ACC112 (cell line): ENCODE measurements at regions not wholly inside any gene's neighbourhood (a gene's known extent, or its start where the extent isn't known, plus 50 kb on each side); places are given as distances from the start of the nearest gene placed in this dataset.
"Not testable (repeated sequence)": the region's sequence is repeated elsewhere in the genome, so short reads cannot be mapped to it uniquely, and the experiment has no call there.

Experiments
- H2AFZ ChIP-seq: fragments of 200-600 bp; sonication (generic); one replicate; pipeline ENCODE4 v1.6.0; 2017; ENCODE audit warnings: antibody characterized with exemption, low read length; ENCODE audit not compliant: unreplicated experiment
- H3K27ac ChIP-seq: fragments of 200-600 bp; sonication (generic); 2 replicates; pipeline ENCODE4 v1.5.1; 2014; ENCODE audit warnings: low read depth, mild to moderate bottlenecking, antibody characterized with exemption, low read length, moderate library complexity
- H3K27me3 ChIP-seq: fragments of 200-600 bp; sonication (generic); 2 replicates; pipeline ENCODE4 v1.6.1; 2014; ENCODE audit warnings: mild to moderate bottlenecking, antibody characterized with exemption, low read length, moderate library complexity, mixed read lengths; ENCODE audit not compliant: insufficient read depth
- H3K36me3 ChIP-seq: fragments of 200-600 bp; sonication (generic); 2 replicates; pipeline ENCODE4 v1.6.1; 2016; ENCODE audit warnings: mild to moderate bottlenecking, antibody characterized with exemption, low read length, moderate library complexity, mixed read lengths; ENCODE audit not compliant: insufficient read depth
- H3K4me1 ChIP-seq: fragments of 200-600 bp; sonication (generic); one replicate; pipeline ENCODE4 v1.6.1; 2016; ENCODE audit warnings: low read length, mixed read lengths; ENCODE audit not compliant: insufficient read depth, unreplicated experiment, control insufficient read depth
- H3K4me3 ChIP-seq: fragments of 200-600 bp; sonication (generic); 2 replicates; pipeline ENCODE4 v1.5.1; 2014; ENCODE audit warnings: mild to moderate bottlenecking, low read depth, low read length
- H3K79me2 ChIP-seq: fragments of 200-600 bp; sonication (generic); one replicate; pipeline ENCODE4 v1.6.0; 2016; ENCODE audit warnings: low read length; ENCODE audit not compliant: control insufficient read depth, unreplicated experiment, insufficient read depth

DNA sequence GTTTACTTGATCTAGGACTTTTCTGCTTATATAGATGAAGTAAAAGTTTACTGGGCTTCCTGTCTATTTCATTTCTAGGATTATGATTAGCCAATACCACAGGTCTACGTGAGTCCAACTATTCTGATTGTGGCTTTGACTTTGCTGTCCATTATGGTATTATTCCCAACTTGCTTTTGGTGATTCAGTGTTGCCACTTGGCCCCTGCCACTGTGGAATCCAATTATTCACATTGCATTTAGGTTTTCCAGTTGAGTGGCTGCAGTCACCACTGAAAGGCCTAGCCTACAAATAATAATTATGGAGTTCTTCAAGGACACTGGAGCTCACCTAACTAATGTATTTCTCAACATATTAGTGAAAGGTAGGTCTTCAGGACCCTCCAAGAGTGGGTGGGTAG is 574.3 kb upstream of the USP24 start:
- Histone ChIP-seq H3K27ac (no peak overlapping the region), H3K79me2 (no peaks in the 10 kb centered on the region), H3K36me3 (no peaks in the 10 kb centered on the region), H3K4me1 (no peaks in the 10 kb centered on the region), H3K4me3 (no peak overlapping the region), H2AFZ (no peak overlapping the region), H3K27me3 (no peaks in the 10 kb centered on the region)

DNA sequence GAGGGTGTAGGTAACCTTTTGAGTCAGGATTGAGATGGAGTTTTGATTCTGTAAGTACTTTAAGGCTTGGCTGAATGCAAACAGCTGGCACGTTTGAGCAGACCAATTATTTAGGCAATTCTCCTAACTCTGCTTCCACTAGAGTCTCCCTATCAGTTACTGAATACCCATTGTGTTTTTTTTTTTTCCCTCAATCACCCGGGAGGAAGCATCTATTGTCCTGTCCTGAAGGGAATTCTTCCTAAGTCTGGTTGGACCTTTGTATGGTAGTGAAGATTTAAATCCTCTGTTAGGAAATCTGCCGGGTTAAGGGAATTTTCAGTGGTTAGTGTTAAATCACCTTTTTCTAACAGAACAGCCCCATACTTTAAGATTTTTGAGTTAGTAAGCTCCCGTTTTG is 571.2 kb upstream of the USP24 start:
- no peaks in the 10 kb centered on the region for H3K36me3 ChIP-seq
- peaks cover 12% of the 10 kb centered on the region for H3K4me1 ChIP-seq
- H3K27me3 ChIP-seq: no peaks in the 10 kb centered on the region
- no peak overlapping the region for H2AFZ ChIP-seq
- no peak overlapping the region for H3K27ac ChIP-seq
- H3K79me2 ChIP-seq: no peaks in the 10 kb centered on the region
- H3K4me3 ChIP-seq: no peak overlapping the region

DNA sequence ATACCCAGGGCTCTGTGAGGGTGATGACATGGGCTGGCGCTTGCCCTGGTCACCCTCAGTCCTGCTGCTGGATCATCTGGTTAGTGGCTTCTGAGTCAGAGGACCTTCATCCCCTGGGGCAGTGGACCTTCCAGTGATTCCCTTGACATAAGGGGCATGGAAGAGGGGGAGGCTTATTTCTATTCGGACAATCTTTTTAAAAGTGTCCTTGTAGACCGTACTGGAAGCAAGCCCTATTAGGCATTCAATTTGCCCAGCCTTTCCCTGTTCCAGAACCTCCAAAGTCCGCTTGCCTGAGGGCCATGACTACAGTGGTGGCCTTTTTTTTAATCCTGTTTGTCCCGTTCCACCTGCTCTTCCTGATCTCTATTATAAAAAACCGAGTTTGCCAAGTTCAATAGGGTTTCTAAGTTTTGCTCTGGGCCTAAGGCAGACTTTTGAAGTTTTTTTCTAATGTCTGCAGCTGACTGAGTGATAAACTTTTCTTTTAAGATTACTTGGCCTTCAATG is 569.8 kb upstream of the USP24 start:
- H3K4me1 ChIP-seq: peaks cover 14% of the 10 kb centered on the region
- H3K79me2 ChIP-seq, H2AFZ ChIP-seq, H3K36me3 ChIP-seq, H3K4me3 ChIP-seq, H3K27me3 ChIP-seq, H3K27ac ChIP-seq: not testable (repeated sequence)

DNA sequence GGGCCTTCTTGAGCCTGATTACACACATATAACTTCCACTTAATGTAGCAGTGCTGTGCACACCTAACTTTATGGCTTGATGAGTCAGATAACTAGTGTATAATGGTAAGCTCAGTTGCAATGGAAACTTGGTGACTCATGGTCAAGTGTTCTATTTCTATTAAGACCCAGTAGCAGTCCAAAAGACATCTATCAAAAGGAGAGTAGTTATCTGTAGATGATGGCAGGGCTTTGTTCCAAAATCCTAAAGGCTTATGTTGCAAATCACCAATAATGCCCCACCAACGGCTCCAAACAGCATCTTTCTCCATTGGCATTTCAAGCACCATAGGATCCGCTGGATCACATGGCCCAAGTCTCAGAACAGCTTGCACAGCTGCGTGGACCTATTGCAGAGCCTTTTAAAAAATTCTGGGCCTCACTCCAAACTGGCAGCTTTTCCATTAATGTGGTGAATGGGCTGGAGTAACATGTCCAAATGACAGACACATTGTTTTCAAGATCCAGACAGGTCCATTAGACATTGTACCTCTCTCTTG is 566.8 kb upstream of the USP24 start:
- Histone ChIP-seq H2AFZ (no peak overlapping the region), H3K4me3 (no peak overlapping the region), H3K4me1 (peaks cover 14% of the 10 kb centered on the region), H3K27me3 (no peaks in the 10 kb centered on the region), H3K79me2 (no peaks in the 10 kb centered on the region), H3K27ac (peak overlapping the region; percentile 44), H3K36me3 (no peaks in the 10 kb centered on the region)

DNA sequence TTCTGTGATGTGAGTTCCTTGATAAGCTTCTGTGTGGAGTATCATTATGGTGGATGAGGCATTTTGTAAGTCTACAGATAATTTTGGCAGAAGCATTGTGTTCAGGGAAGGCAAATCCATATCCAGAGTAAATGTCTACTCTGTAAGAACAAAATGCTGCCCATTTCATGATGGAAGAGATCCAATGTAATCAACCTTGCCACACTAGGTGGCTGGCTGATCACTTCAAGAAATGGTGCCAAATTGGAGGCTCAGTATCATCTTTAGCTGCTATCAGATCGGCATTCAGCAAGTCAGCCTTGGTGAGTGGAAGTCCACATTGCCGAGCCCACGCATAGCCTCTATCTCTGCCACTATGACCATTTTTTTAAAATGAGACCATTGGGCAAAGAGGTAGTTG is 565.8 kb upstream of the USP24 start:
- H3K4me1 ChIP-seq: peaks cover 14% of the 10 kb centered on the region
- no peaks in the 10 kb centered on the region for H3K27me3 ChIP-seq
- no peaks in the 10 kb centered on the region for H3K36me3 ChIP-seq
- no peak overlapping the region for H3K27ac ChIP-seq
- no peaks in the 10 kb centered on the region for H3K79me2 ChIP-seq
- no peak overlapping the region for H3K4me3 ChIP-seq
- no peak overlapping the region for H2AFZ ChIP-seq

DNA sequence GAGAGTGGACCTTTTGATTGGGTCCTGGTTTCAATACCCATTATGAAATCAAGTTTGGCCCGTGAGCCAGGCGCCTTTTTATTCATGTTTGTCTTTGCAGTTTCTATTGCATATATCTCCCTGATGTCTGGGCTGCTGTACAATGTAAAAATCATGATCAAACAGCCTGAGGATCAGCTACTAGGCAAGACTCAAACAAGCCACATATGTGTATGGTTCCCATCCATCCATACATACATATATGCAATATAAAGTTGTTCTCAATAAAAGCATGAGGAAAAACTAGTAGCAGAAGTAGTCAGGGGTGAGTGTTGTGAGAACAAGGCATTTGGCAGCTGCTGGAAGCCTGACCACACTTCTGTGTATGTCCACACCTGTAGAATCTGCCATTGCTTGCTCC is 562.4 kb upstream of the USP24 start:
- Histone ChIP-seq H2AFZ (no peak overlapping the region), H3K4me3 (no peak overlapping the region), H3K27ac (no peak overlapping the region), H3K79me2 (no peaks in the 10 kb centered on the region), H3K36me3 (no peaks in the 10 kb centered on the region), H3K27me3 (no peaks in the 10 kb centered on the region), H3K4me1 (peaks cover 13% of the 10 kb centered on the region)

DNA sequence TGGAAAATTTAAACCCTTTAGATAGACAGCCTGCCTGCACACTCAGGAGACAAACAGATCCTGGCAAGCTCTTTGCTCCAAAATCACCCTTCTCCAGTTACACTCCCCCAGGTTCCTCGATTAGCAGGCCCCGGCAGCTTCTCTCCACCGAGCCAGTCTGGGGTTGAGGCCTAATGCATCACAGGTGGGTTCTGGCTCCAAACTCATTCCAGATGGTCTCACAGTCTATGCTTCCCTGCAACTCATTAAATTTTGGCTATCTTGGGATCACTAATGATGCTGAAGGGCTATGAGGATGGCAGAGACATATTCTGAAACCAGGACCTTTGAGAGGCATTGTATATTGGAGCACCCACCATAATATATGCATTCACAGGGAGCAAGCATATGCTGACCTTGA is 559.8 kb upstream of the USP24 start:
- Histone ChIP-seq H3K4me1 (no peaks in the 10 kb centered on the region), H3K4me3 (no peak overlapping the region), H3K27me3 (no peaks in the 10 kb centered on the region), H3K36me3 (no peaks in the 10 kb centered on the region), H3K79me2 (no peaks in the 10 kb centered on the region), H2AFZ (no peak overlapping the region), H3K27ac (no peak overlapping the region)

DNA sequence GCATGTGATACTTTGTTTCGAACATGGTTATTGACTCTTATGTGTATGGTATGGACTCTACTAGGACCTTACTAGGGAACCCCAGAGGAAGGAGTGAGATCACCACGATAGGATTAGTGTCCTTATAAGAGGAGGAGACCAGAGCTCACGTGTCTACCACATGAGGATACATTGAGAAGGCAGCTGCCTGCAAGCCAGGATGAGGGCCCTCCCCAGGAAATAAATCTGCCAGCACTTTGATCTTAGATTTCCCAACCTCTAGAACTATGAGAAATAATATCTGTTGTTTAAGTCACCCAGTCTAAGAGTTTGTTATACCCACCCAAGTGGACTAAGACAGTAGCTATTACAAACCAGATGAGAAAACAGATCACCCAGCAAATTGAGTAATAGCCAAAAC is 559.3 kb upstream of the USP24 start:
- no peaks in the 10 kb centered on the region for H3K79me2 ChIP-seq
- no peaks in the 10 kb centered on the region for H3K27me3 ChIP-seq
- no peaks in the 10 kb centered on the region for H3K36me3 ChIP-seq
- H2AFZ ChIP-seq: no peak overlapping the region
- H3K27ac ChIP-seq: no peak overlapping the region
- H3K4me3 ChIP-seq: no peak overlapping the region
- no peaks in the 10 kb centered on the region for H3K4me1 ChIP-seq

DNA sequence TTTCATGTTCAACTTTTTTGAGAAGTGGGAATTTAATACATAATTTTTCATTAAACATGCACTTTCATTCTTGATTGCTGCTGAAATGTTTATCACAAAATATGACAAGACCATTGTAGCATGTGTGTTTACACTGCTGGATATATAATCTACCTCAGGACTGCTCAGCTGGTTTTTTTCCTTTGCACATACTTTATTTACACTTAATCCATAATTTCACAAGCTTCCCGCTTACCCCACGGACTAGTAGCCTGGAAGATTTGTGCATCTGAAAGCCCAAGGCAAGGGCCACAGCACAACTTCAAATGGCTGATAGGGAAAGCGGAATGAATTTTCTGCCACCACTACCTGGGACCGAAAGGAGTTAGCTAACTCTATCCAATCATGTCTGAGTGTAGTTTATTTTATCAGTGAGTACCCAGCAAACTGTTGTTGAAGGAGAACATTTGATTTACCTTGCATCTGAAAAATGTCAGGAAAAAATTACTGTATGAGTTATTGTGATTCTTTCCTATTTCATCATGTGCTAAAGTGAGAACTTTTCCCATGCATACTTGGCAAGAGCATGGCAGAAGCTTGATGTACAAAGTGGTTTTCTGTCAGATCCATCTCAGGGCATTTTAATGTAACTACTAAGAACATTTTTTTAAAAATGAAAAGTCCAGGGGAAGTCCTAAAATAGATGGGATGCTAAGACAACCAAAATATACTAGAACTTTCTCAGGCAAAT is 558.2 kb upstream of the USP24 start:
- H3K79me2 ChIP-seq: no peaks in the 10 kb centered on the region
- no peaks in the 10 kb centered on the region for H3K27me3 ChIP-seq
- no peak overlapping the region for H3K4me3 ChIP-seq
- H3K36me3 ChIP-seq: no peaks in the 10 kb centered on the region
- no peak overlapping the region for H3K27ac ChIP-seq
- H3K4me1 ChIP-seq: no peaks in the 10 kb centered on the region
- no peak overlapping the region for H2AFZ ChIP-seq

DNA sequence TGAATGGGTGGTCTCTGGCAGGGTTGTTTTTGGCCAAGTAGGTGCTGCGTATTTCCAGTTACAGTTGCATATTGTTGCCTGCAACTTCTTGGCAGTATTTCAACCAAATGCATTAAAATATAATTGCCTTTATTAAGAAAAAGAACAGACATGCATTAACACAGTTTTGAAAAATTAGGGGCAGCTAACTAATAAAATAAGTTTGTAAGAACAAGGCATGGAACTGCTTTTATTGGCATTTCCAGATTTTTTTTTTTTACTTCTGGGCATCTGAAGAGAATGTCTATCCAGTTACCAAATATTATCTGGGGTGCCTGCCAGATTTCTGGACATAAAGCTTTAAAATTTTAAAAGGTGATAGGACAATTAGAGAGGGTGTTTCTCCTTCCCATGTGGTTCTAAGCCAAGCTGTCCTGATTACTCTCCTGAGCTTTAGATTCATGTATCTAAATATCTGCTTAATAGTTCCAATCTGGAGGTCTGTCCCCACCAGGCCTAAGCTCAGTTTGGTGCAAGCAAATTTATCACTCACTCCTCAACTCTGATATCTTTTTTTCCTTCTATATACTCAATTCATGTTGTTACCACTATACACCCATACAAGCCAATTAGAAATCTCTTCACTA is 553.3 kb upstream of the USP24 start:
- H3K27ac ChIP-seq: no peak overlapping the region
- H3K79me2 ChIP-seq: no peaks in the 10 kb centered on the region
- no peaks in the 10 kb centered on the region for H3K36me3 ChIP-seq
- no peaks in the 10 kb centered on the region for H3K4me1 ChIP-seq
- no peak overlapping the region for H3K4me3 ChIP-seq
- H2AFZ ChIP-seq: no peak overlapping the region
- H3K27me3 ChIP-seq: no peaks in the 10 kb centered on the region

DNA sequence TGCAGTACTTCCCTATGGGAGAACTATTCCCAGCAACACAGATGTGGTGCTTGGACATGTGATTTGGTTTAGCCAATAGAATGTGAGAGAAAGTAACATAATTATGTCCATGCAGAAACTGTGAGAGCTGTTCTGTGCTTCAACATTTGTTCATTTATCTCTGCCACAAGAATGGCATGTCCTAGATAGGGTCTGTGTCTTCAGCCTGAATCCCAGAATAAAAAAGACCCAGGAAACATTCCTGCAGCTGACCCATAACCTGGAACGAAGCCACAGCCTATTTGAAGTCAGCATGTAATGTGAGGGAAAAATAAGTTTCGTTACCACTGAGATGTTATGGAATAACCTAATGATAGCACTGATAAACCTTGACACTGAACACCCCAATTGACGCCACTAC is 552.0 kb upstream of the USP24 start:
- H3K27me3 ChIP-seq: no peaks in the 10 kb centered on the region
- no peak overlapping the region for H3K4me3 ChIP-seq
- no peaks in the 10 kb centered on the region for H3K36me3 ChIP-seq
- no peak overlapping the region for H3K27ac ChIP-seq
- H3K79me2 ChIP-seq: no peaks in the 10 kb centered on the region
- no peaks in the 10 kb centered on the region for H3K4me1 ChIP-seq
- H2AFZ ChIP-seq: no peak overlapping the region
